HepG2 (cell line): ENCODE measurements at regions not wholly inside any gene's neighbourhood (a gene's known extent, or its start where the extent isn't known, plus 50 kb on each side); places are given as distances from the start of the nearest gene placed in this dataset.

Source experiments
- ATAC-seq: fragments of 200-7000 bp; cut with Tn5 transposase; 3 replicates; pipeline ENCODE4 v1.9.1; 2020; ENCODE audit warnings: mild to moderate bottlenecking, moderate library complexity
- BruUV-seq: library from RNA; stranded (reverse); fragments of 400-500 nt; replicated peaks from 2 replicates; lab custom pipeline; 2021; lab: Mats Ljungman, UMichigan
- CTCF ChIA-PET: fragments of 300-600 bp; formaldehyde crosslinking; extraction: SDS; loops from one replicate; lab custom pipeline; 2021; ENCODE audit warnings: low total read pairs, inconsistent platforms, low intra/inter-chr PET ratio; lab: Yijun Ruan, JAX
- POLR2A ChIA-PET: fragments of 350-600 bp; sonication (Branson Sonifier 250); formaldehyde crosslinking; loops from one replicate; lab custom pipeline; 2020; ENCODE audit warnings: antibody characterized with exemption, inconsistent platforms; lab: Yijun Ruan, JAX
- DNase-seq: peaks from one replicate; pipeline ENCODE4 v3.0.0-alpha.2; 2015; ENCODE audit warnings: low spot score
- FAIRE-seq: peaks from 3 replicates; lab custom pipeline; 2011; peaks lifted over from hg19 to GRCh38; lab: Jason Lieb, UNC
- H2AFZ ChIP-seq: one replicate; pipeline ENCODE4 v1.6.1; 2011; ENCODE audit warnings: low read length, inconsistent platforms
- H3K27ac ChIP-seq: fragments of 300-600 bp; 3 replicates; pipeline ENCODE4 v1.8.0; 2011; ENCODE audit warnings: mixed run types, mild to moderate bottlenecking, mixed read lengths, low read length, inconsistent platforms; ENCODE audit not compliant: insufficient read depth; ENCODE audit errors: extremely low read length
- H3K27me3 ChIP-seq, 2 experiments: fragments of 200-600 bp in 1 of 2; 2 replicates in 1 of 2; 3 replicates in 1 of 2; pipeline versions ENCODE4 v1.6.0 to v1.8.0; 2011; ENCODE audit warnings: low read length in 2 of 2, mild to moderate bottlenecking in 2 of 2, moderate library complexity in 2 of 2, inconsistent platforms in 1 of 2; ENCODE audit not compliant: insufficient read depth in 2 of 2, control insufficient read depth in 1 of 2
- H3K36me3 ChIP-seq, 2 experiments: fragments of 200-600 bp in 1 of 2; replicated peaks in 1 of 2; 2 replicates in 1 of 2; 3 replicates in 1 of 2; pipeline versions ENCODE4 v1.5.1 to v1.8.0; 2011; ENCODE audit warnings: low read length in 2 of 2, inconsistent platforms in 1 of 2; ENCODE audit not compliant: insufficient read depth in 2 of 2, control insufficient read depth in 1 of 2
- H3K4me1 ChIP-seq: 2 replicates; pipeline ENCODE4 v1.5.1; 2012; ENCODE audit warnings: low read length, inconsistent platforms; ENCODE audit not compliant: insufficient read depth
- H3K4me2 ChIP-seq: 2 replicates; pipeline ENCODE4 v1.6.0; 2011; ENCODE audit warnings: low read depth, low read length, inconsistent platforms
- H3K4me3 ChIP-seq, 3 experiments: fragments of 200-600 bp in 1 of 3; sonication (generic), shearing (Covaris generic) in 1 of 3; replicated peaks in 1 of 3; 2 replicates each; pipeline ENCODE4 v1.5.1; 2011 to 2016; ENCODE audit warnings: low read length in 3 of 3, inconsistent platforms in 2 of 3, low read depth in 2 of 3, mild to moderate bottlenecking in 2 of 3, control low read depth in 1 of 3, mixed read lengths in 1 of 3; ENCODE audit not compliant: insufficient read depth in 1 of 3
- H3K79me2 ChIP-seq: one replicate; pipeline ENCODE4 v1.6.1; 2011; ENCODE audit warnings: low read length, inconsistent platforms; ENCODE audit not compliant: insufficient read depth
- H3K9ac ChIP-seq: 2 replicates; pipeline ENCODE4 v1.6.0; 2011; ENCODE audit warnings: mild to moderate bottlenecking, low read depth, low read length, inconsistent platforms; ENCODE audit not compliant: insufficient read depth
- H3K9me3 ChIP-seq: 2 replicates; pipeline ENCODE4 v1.5.1; 2012; ENCODE audit warnings: mild to moderate bottlenecking, low read length
- H4K20me1 ChIP-seq: 2 replicates; pipeline ENCODE4 v1.6.0; 2011; ENCODE audit warnings: inconsistent platforms, mild to moderate bottlenecking, low read length, moderate library complexity; ENCODE audit not compliant: insufficient read depth
- ELF4 ChIP-seq: sonication (generic); formaldehyde crosslinking; IDR thresholded peaks from 2 replicates; pipeline ENCODE4 v1.5.0; 2020; ENCODE audit warnings: missing genetic modification reagents, mild to moderate bottlenecking, moderate library complexity, borderline replicate concordance
- FOXA1 ChIP-seq, 2 experiments: fragments of 450-650 bp in 1 of 2; sonication (generic) in 1 of 2; formaldehyde crosslinking in 1 of 2; IDR thresholded peaks; 2 replicates each; pipeline versions ENCODE4 v1.4.0 to v1.6.1; 2016 to 2020; ENCODE audit warnings: missing genetic modification reagents in 1 of 2
- MAFF ChIP-seq: IDR thresholded peaks from 2 replicates; pipeline ENCODE4 v1.6.1; 2011; ENCODE audit warnings: low read depth, low read length, improper control_type of control experiment
- MAFG ChIP-seq: sonication (generic); formaldehyde crosslinking; IDR thresholded peaks from 2 replicates; pipeline ENCODE4 v1.5.1; 2020; ENCODE audit warnings: mild to moderate bottlenecking, missing genetic modification reagents
- MLLT10 ChIP-seq: sonication (generic); formaldehyde crosslinking; IDR thresholded peaks from 2 replicates; pipeline ENCODE4 v1.4.0; 2020; ENCODE audit warnings: missing genetic modification reagents
- NFATC3 ChIP-seq: sonication (generic); formaldehyde crosslinking; IDR thresholded peaks from 2 replicates; pipeline ENCODE4 v1.5.1; 2020; ENCODE audit warnings: mild to moderate bottlenecking, missing genetic modification reagents
- POLR2AphosphoS2 ChIP-seq: IDR thresholded peaks from 2 replicates; pipeline ENCODE4 v1.6.1; 2011; ENCODE audit warnings: low read depth, low read length, improper control_type of control experiment
- SNAPC5 ChIP-seq: sonication (generic); formaldehyde crosslinking; IDR thresholded peaks from 2 replicates; pipeline ENCODE4 v1.8.1; 2023; ENCODE audit warnings: mild to moderate bottlenecking, missing genetic modification reagents, borderline replicate concordance
- SRSF4 ChIP-seq: fragments of 200-400 bp; formaldehyde crosslinking; IDR thresholded peaks from one replicate; pipeline ENCODE4 v1.6.1; 2018; ENCODE audit warnings: mild to moderate bottlenecking, low read depth, low read length, moderate library complexity; ENCODE audit not compliant: poor library complexity, severe bottlenecking
- SYNCRIP ChIP-seq: fragments of 200-400 bp; formaldehyde crosslinking; IDR thresholded peaks from 2 replicates; pipeline ENCODE4 v1.6.1; 2018; ENCODE audit warnings: mild to moderate bottlenecking, low read depth, low read length; ENCODE audit not compliant: insufficient read depth
- ZFP1 ChIP-seq: IDR thresholded peaks from 2 replicates; pipeline ENCODE4 v1.6.1; 2016
- ZNF180 ChIP-seq: sonication (generic); formaldehyde crosslinking; IDR thresholded peaks from 2 replicates; pipeline ENCODE4 v1.4.0; 2020; ENCODE audit warnings: low read depth, missing genetic modification reagents, borderline replicate concordance
- ZNF256 ChIP-seq: sonication (generic); formaldehyde crosslinking; conservative IDR thresholded peaks from 2 replicates; pipeline ENCODE4 v1.4.0; 2020; ENCODE audit warnings: missing genetic modification reagents
- ZNF446 ChIP-seq: sonication (generic); formaldehyde crosslinking; IDR thresholded peaks from 2 replicates; pipeline ENCODE4 v1.5.0; 2020; ENCODE audit warnings: mild to moderate bottlenecking, missing genetic modification reagents
- ZNF484 ChIP-seq: sonication (generic); formaldehyde crosslinking; IDR thresholded peaks from 2 replicates; pipeline ENCODE4 v1.5.1; 2020; ENCODE audit warnings: mild to moderate bottlenecking, low read depth, missing genetic modification reagents, borderline replicate concordance
- ZNF530 ChIP-seq: sonication (generic); formaldehyde crosslinking; IDR thresholded peaks from 2 replicates; pipeline ENCODE4 v1.5.0; 2020; ENCODE audit warnings: low read depth, mild to moderate bottlenecking, missing genetic modification reagents
- ZNF607 ChIP-seq: sonication (generic); formaldehyde crosslinking; IDR thresholded peaks from 2 replicates; pipeline ENCODE4 v1.5.1; 2020; ENCODE audit warnings: missing genetic modification reagents, mild to moderate bottlenecking, borderline replicate concordance
- ZNF747 ChIP-seq: sonication (generic); formaldehyde crosslinking; IDR thresholded peaks from 2 replicates; pipeline ENCODE4 v1.8.1; 2023; ENCODE audit warnings: missing genetic modification reagents, mild to moderate bottlenecking, borderline replicate concordance
- ZNF788 ChIP-seq: sonication (generic); formaldehyde crosslinking; IDR thresholded peaks from 2 replicates; pipeline ENCODE4 v1.5.0; 2020; ENCODE audit warnings: mild to moderate bottlenecking, missing genetic modification reagents, borderline replicate concordance
- WGBS: methylation state at CpG from one replicate; pipeline ENCODE4 v1.1.6; 2017; ENCODE audit warnings: low lambda C conversion rate; 5-methylcytosine and 5-hydroxymethylcytosine counted together
- in situ Hi-C: cut with HindIII; loops from 2 replicates; pipeline ENCODE4 v1.10.0; 2017; ENCODE audit warnings: low pct_unique_long_range_greater_than_20kb; ENCODE audit not compliant: extremely low pct_ligation_motif_present
- intact Hi-C: fragments of 100-400 bp; cut with micrococcal nuclease; formaldehyde crosslinking; loops from one replicate; pipeline ENCODE4 v1.10.0; 2022; ENCODE audit not compliant: unreplicated experiment

GRCh38 chr6:6923605-6924004, 184.2 kb upstream of the RREB1 start:
- POLR2A ChIA-PET = no interaction called here
- no peak for TF ChIP-seq ZNF788 (CRISPR knock-in tag)
- TF ChIP-seq SYNCRIP = no peak
- no peak for TF ChIP-seq POLR2AphosphoS2
- TF ChIP-seq ZNF446 (CRISPR knock-in tag) = no peak
- no peak for TF ChIP-seq SRSF4
- TF ChIP-seq ZNF747 (CRISPR knock-in tag) = no peak
- TF ChIP-seq MAFG (CRISPR knock-in tag) = no peak
- no peak for TF ChIP-seq NFATC3 (CRISPR knock-in tag)
- no peak for TF ChIP-seq ZNF180 (CRISPR knock-in tag)
- no peak for TF ChIP-seq MAFF
- peaks cover 5% of the 10 kb centered on the region; the same call in 1 of the 2 replicates for H3K4me1 ChIP-seq
- H2AFZ ChIP-seq = no peak overlapping the region
- no peaks in the 10 kb centered on the region for H4K20me1 ChIP-seq
- H3K4me2 ChIP-seq = no peak overlapping the region
- DNase-seq (no peak), ATAC-seq (no peak), FAIRE-seq (no peak)
- H3K27me3 ChIP-seq = peaks cover 0 to under 1% of the 10 kb centered on the region in 2 experiments; a peak in 1 of 5 replicates
- no peaks in the 10 kb centered on the region for H3K79me2 ChIP-seq
- CTCF ChIA-PET = no interaction called here
- no TSS peak for BruUV-seq
- intact Hi-C loops = no loop called here
- H3K27ac ChIP-seq = no peak overlapping the region
- in situ Hi-C loops = no loop called here
- no peak overlapping the region for H3K4me3 ChIP-seq
- 50% methylated on average over 5 of the region's 5 CpGs for WGBS
- H3K9ac ChIP-seq = no peak overlapping the region
- no peaks in the 10 kb centered on the region for H3K36me3 ChIP-seq
- no peaks in the 10 kb centered on the region for H3K9me3 ChIP-seq

DNA sequence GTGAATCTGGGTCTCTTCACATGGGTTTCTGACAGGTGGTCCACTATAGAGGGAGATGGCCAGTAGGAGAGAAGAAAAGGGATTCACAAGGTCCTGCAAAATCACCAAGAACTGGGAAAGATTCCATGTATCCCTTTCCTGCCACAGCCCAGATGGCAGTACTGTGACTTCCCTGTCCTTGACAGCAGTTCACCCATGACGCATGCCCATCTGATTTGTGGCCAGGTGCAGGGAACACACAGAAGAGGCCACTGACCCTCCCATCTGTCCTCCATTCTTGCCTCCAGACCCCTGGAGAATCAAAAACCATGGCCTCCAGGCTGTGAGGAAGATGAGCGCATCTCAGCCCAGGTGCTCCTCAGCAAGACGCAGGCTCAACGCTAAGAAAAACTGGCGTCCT, 183.1 kb upstream of the RREB1 start:
- no peaks in the 10 kb centered on the region for H4K20me1 ChIP-seq
- intact Hi-C loops (no loop called here), in situ Hi-C loops (no loop called here)
- H3K9me3 ChIP-seq = no peaks in the 10 kb centered on the region
- peaks cover 0 to under 1% of the 10 kb centered on the region in 2 experiments; a peak in 1 of 5 replicates for H3K27me3 ChIP-seq
- no peak overlapping the region for H3K9ac ChIP-seq
- H3K4me1 ChIP-seq = peaks cover 5% of the 10 kb centered on the region; the same call in 1 of the 2 replicates
- 73% methylated on average over 5 of the region's 5 CpGs for WGBS
- no peak overlapping the region for H3K4me3 ChIP-seq
- H3K79me2 ChIP-seq = no peaks in the 10 kb centered on the region
- H3K36me3 ChIP-seq = no peaks in the 10 kb centered on the region
- no peak overlapping the region for H3K4me2 ChIP-seq
- no peak overlapping the region for H2AFZ ChIP-seq
- no peak for FAIRE-seq
- TF ChIP-seq MLLT10 (no peak), ZFP1 (CRISPR knock-in tag) (no peak), FOXA1 (IDR thresholded peaks at IDR 0.05) (no peak), FOXA1 (CRISPR knock-in tag; IDR thresholded peaks at IDR 0.05) (no peak), ZNF607 (no peak), ZNF256 (CRISPR knock-in tag) (no peak), SNAPC5 (CRISPR knock-in tag) (no peak), ZNF484 (CRISPR knock-in tag) (no peak), ELF4 (no peak), ZNF530 (CRISPR knock-in tag) (no peak)
- no peak for DNase-seq
- POLR2A ChIA-PET = no interaction called here
- CTCF ChIA-PET = no interaction called here
- H3K27ac ChIP-seq = no peak overlapping the region
- ATAC-seq = no peak
- no TSS peak for BruUV-seq
